WTC11 (cell line): ENCODE measurements at regions not wholly inside any gene's neighbourhood (a gene's known extent, or its start where the extent isn't known, plus 50 kb on each side); places are given as distances from the start of the nearest gene placed in this dataset.

Source experiments
- ESRRA ChIP-seq: sonication (generic); formaldehyde crosslinking; IDR thresholded peaks from 2 replicates; pipeline ENCODE4 v1.8.1; 2022; ENCODE audit warnings: mild to moderate bottlenecking, missing genetic modification reagents, borderline replicate concordance
- NR2C2 ChIP-seq: sonication (generic); formaldehyde crosslinking; IDR thresholded peaks from 2 replicates; pipeline ENCODE4 v1.8.0; 2022; ENCODE audit warnings: mild to moderate bottlenecking, missing genetic modification reagents
- SP1 ChIP-seq: sonication (generic); formaldehyde crosslinking; conservative IDR thresholded peaks from 2 replicates; pipeline ENCODE4 v1.8.1; 2022; ENCODE audit warnings: missing genetic modification reagents
- TF ChIP-seq, protein P1 (sequence below): fragments of 200-600 bp; IDR thresholded peaks from 2 replicates; pipeline ENCODE4 v1.8.0; 2022; ENCODE audit warnings: antibody characterized with exemption
- TF ChIP-seq, protein P2 (sequence below): sonication (generic); formaldehyde crosslinking; conservative IDR thresholded peaks from 2 replicates; pipeline ENCODE4 v1.8.1; 2022; ENCODE audit warnings: mild to moderate bottlenecking, missing genetic modification reagents

DNA sequence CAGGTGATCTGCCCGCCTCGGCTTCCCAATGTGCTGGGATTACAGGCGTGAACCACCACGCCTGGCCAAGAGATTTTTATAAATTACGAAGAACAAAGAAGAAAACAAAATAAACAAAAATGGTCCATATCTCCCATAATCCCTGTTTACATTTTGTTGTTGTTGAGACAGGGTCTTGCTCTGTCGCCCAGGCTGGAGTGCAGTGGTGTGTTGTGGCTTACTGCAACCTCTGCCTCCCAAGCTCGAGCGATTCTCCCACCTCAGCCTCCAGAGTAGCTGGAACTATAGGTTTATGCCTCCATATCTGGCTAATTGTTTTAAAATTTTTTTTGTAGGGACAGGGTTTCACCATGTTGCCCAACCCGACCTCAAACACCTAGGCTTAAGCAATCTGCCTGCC is 156.1 kb downstream of the ZNF664 start:
- TF ChIP-seq, protein P1, sequence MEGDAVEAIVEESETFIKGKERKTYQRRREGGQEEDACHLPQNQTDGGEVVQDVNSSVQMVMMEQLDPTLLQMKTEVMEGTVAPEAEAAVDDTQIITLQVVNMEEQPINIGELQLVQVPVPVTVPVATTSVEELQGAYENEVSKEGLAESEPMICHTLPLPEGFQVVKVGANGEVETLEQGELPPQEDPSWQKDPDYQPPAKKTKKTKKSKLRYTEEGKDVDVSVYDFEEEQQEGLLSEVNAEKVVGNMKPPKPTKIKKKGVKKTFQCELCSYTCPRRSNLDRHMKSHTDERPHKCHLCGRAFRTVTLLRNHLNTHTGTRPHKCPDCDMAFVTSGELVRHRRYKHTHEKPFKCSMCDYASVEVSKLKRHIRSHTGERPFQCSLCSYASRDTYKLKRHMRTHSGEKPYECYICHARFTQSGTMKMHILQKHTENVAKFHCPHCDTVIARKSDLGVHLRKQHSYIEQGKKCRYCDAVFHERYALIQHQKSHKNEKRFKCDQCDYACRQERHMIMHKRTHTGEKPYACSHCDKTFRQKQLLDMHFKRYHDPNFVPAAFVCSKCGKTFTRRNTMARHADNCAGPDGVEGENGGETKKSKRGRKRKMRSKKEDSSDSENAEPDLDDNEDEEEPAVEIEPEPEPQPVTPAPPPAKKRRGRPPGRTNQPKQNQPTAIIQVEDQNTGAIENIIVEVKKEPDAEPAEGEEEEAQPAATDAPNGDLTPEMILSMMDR: no peak
- TF ChIP-seq ESRRA (no peak), SP1 (CRISPR knock-in tag) (no peak), NR2C2 (CRISPR knock-in tag) (no peak)
- TF ChIP-seq, protein P2, sequence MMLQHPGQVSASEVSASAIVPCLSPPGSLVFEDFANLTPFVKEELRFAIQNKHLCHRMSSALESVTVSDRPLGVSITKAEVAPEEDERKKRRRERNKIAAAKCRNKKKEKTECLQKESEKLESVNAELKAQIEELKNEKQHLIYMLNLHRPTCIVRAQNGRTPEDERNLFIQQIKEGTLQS: no peak
